ENCODE measurements at regions not wholly inside any gene's neighbourhood (a gene's known extent, or its start where the extent isn't known, plus 50 kb on each side); places are given as distances from the start of the nearest gene placed in this dataset.
"Not testable (repeated sequence)": the region's sequence is repeated elsewhere in the genome, so short reads cannot be mapped to it uniquely, and the experiment has no call there.

- Histone ChIP-seq H3K4me1 (peaks cover 5% of the 10 kb centered on the region), H3K36me3 (replicated peaks in 1 of 2; ENCODE audit: insufficient read depth in 1 of 2, low read depth in 2 of 2) (no peaks in the 10 kb centered on the region), H3K27me3 (no peaks in the 10 kb centered on the region), H3K9me3 (no peaks in the 10 kb centered on the region), H3K27ac (no peak overlapping the region), H3K4me3 (no peak overlapping the region)
- intact Hi-C loops (cut with DNase I): no loop called here
- DNase-seq (no peak), ATAC-seq (no peak)
- 71 to 73% methylated on average over 6 of the region's 6 CpGs for WGBS, 2 donors
- TF ChIP-seq CTCF (IDR thresholded peaks at IDR 0.05): no peak
- no peak for TF ChIP-seq POLR2A (IDR thresholded peaks at IDR 0.05)
Observed at GRCh38 chr10:28445516-28445915, 87.4 kb upstream of the WAC start.

- Histone ChIP-seq H3K4me1 (no peaks in the 10 kb centered on the region), H3K36me3 (replicated peaks in 1 of 2; ENCODE audit: insufficient read depth in 1 of 2, low read depth in 2 of 2) (no peaks in the 10 kb centered on the region), H3K27ac (no peak overlapping the region), H3K27me3 (no peaks in the 10 kb centered on the region), H3K9me3 (no peaks in the 10 kb centered on the region), H3K4me3 (no peak overlapping the region)
- TF ChIP-seq CTCF (IDR thresholded peaks at IDR 0.05) (no peak), POLR2A (IDR thresholded peaks at IDR 0.05) (no peak)
- intact Hi-C loops (cut with DNase I): no loop called here
- WGBS, 2 donors: 65 to 78% methylated on average over 1 of the region's 1 CpG
- DNase-seq (no peak), ATAC-seq (no peak)
Observed at GRCh38 chr10:28449382-28449781, 83.5 kb upstream of the WAC start.

GRCh38 chr10:28449926-28450325 is 83.0 kb upstream of the WAC start:
- Histone ChIP-seq H3K27me3 (no peaks in the 10 kb centered on the region), H3K27ac (no peak overlapping the region), H3K4me1 (no peaks in the 10 kb centered on the region), H3K9me3 (no peaks in the 10 kb centered on the region), H3K36me3 (replicated peaks in 1 of 2; ENCODE audit: insufficient read depth in 1 of 2, low read depth in 2 of 2) (no peaks in the 10 kb centered on the region), H3K4me3 (no peak overlapping the region)
- ATAC-seq (no peak), DNase-seq (no peak)
- TF ChIP-seq POLR2A (IDR thresholded peaks at IDR 0.05): no peak
- TF ChIP-seq CTCF (IDR thresholded peaks at IDR 0.05): no peak
- WGBS, 2 donors: 35 to 48% methylated on average over 1 of the region's 1 CpG
- intact Hi-C loops (cut with DNase I): no loop called here

GRCh38 chr10:28453926-28454325 is 79.0 kb upstream of the WAC start:
- Histone ChIP-seq H3K36me3 (replicated peaks in 1 of 2; ENCODE audit: insufficient read depth in 1 of 2, low read depth in 2 of 2) (no peaks in the 10 kb centered on the region), H3K4me1 (no peaks in the 10 kb centered on the region), H3K27ac (no peak overlapping the region), H3K27me3 (no peaks in the 10 kb centered on the region), H3K9me3 (no peaks in the 10 kb centered on the region), H3K4me3 (no peak overlapping the region)
- intact Hi-C loops (cut with DNase I): no loop called here
- DNase-seq (no peak), ATAC-seq (no peak)
- WGBS, 2 donors: 64 to 82% methylated on average over 1 of the region's 1 CpG
- TF ChIP-seq CTCF (IDR thresholded peaks at IDR 0.05) (no peak), POLR2A (IDR thresholded peaks at IDR 0.05) (no peak)

- Histone ChIP-seq H3K4me3 (no peak overlapping the region), H3K36me3 (replicated peaks in 1 of 2; ENCODE audit: insufficient read depth in 1 of 2, low read depth in 2 of 2) (no peaks in the 10 kb centered on the region), H3K27me3 (no peaks in the 10 kb centered on the region), H3K9me3 (no peaks in the 10 kb centered on the region), H3K4me1 (no peaks in the 10 kb centered on the region), H3K27ac (no peak overlapping the region)
- TF ChIP-seq CTCF (IDR thresholded peaks at IDR 0.05) (no peak), POLR2A (IDR thresholded peaks at IDR 0.05) (no peak)
- ATAC-seq: no peak
- DNase-seq: no peak
- 76 to 93% methylated on average over 2 of the region's 2 CpGs for WGBS, 2 donors
- intact Hi-C loops (cut with DNase I): no loop called here
Observed at GRCh38 chr10:28457110-28457509, 75.8 kb upstream of the WAC start.

GRCh38 chr10:28457873-28458272 is 75.0 kb upstream of the WAC start:
- ATAC-seq; H3K27ac ChIP-seq; H3K36me3 ChIP-seq (replicated peaks in 1 of 2; ENCODE audit: insufficient read depth in 1 of 2, low read depth in 2 of 2); H3K27me3 ChIP-seq; intact Hi-C loops (cut with DNase I); H3K4me1 ChIP-seq; H3K4me3 ChIP-seq; H3K9me3 ChIP-seq; DNase-seq: not testable (repeated sequence)
- 60 to 71% methylated on average over 4 of the region's 4 CpGs for WGBS, 2 donors

Measured in body of pancreas (tissue), 4 donors.